Colonic mucosa (tissue), 4 donors: ENCODE measurements at regions not wholly inside any gene's neighbourhood (a gene's known extent, or its start where the extent isn't known, plus 50 kb on each side); places are given as distances from the start of the nearest gene placed in this dataset.

Experiments
- DNase-seq: peaks from one replicate; pipeline ENCODE4 v3.0.0-alpha.2; 2020
- H3K27ac ChIP-seq: fragments of 200-600 bp; one replicate; pipeline ENCODE4 v1.8.0; 2021
- H3K27me3 ChIP-seq: fragments of 200-600 bp; one replicate; pipeline ENCODE4 v1.8.0; 2021
- H3K36me3 ChIP-seq: fragments of 200-600 bp; one replicate; pipeline ENCODE4 v1.8.0; 2021
- H3K4me1 ChIP-seq: fragments of 200-600 bp; one replicate; pipeline ENCODE4 v1.8.0; 2021; ENCODE audit warnings: mild to moderate bottlenecking
- H3K4me3 ChIP-seq: fragments of 200-600 bp; one replicate; pipeline ENCODE4 v1.8.0; 2021
- H3K9ac ChIP-seq, 2 donors: one replicate each; pipeline ENCODE4 v1.7.0; 2013; ENCODE audit warnings: control low read depth in 2 of 2, low read depth in 2 of 2, low read length in 2 of 2
- H3K9me3 ChIP-seq: fragments of 200-600 bp; one replicate; pipeline ENCODE4 v1.8.0; 2021
- CTCF ChIP-seq: fragments of 200-600 bp; IDR thresholded peaks from one replicate; pipeline ENCODE4 v1.8.0; 2022; ENCODE audit warnings: antibody characterized with exemption, mild to moderate bottlenecking
- intact Hi-C: fragments of 100-400 bp; cut with DNase I; formaldehyde crosslinking; loops from one replicate; pipeline ENCODE4 v1.14.1; 2022
- donor health status: healthy.
- donor health status: DM: no; HTN: no; CAD: no.
- donor health status: DM: no; HTN: no; CAD: no.

- Histone ChIP-seq H3K27ac (no peak overlapping the region), H3K4me3 (no peak overlapping the region), H3K9me3 (no peaks in the 10 kb centered on the region), H3K4me1 (no peaks in the 10 kb centered on the region), H3K9ac (no peak overlapping the region), H3K27me3 (no peaks in the 10 kb centered on the region), H3K36me3 (no peaks in the 10 kb centered on the region)
- TF ChIP-seq CTCF = no peak
- no peak for DNase-seq
- intact Hi-C loops = no loop called here
These were observed 67.8 kb upstream of the SORBS2 start for GRCh38 chr4:185879666-185880312.

- no peak for DNase-seq
- H3K4me1 ChIP-seq = no peaks in the 10 kb centered on the region
- intact Hi-C loops = no loop called here
- no peaks in the 10 kb centered on the region for H3K9me3 ChIP-seq
- H3K4me3 ChIP-seq = no peak overlapping the region
- H3K9ac ChIP-seq = no peak overlapping the region
- no peak overlapping the region for H3K27ac ChIP-seq
- no peak for TF ChIP-seq CTCF
- no peaks in the 10 kb centered on the region for H3K36me3 ChIP-seq
- H3K27me3 ChIP-seq = no peaks in the 10 kb centered on the region
These were observed 68.6 kb upstream of the SORBS2 start for GRCh38 chr4:185880571-185880970.

DNA sequence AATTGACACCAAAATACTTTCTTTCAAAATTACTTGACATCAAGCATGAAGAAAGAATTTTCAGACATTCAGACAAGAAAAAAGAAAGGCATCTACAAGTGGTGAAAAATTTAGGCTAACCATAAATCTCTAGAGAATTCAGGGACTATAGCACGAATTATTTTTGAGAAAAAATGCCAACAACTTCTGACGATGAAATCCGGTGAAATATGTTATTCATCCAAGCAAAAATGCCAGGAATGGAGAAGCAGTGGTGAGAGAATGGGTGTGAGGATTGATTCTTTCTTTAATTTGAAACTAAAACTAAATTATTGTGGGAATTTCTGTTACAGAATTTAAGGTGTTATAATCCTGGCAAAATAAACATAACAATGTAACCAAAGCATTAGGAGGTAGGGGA, 69.4 kb upstream of the SORBS2 start:
- no peaks in the 10 kb centered on the region for H3K27me3 ChIP-seq
- H3K4me1 ChIP-seq = no peaks in the 10 kb centered on the region
- TF ChIP-seq CTCF = no peak
- H3K27ac ChIP-seq = no peak overlapping the region
- intact Hi-C loops = no loop called here
- no peaks in the 10 kb centered on the region for H3K9me3 ChIP-seq
- no peak for DNase-seq
- no peak overlapping the region for H3K4me3 ChIP-seq
- H3K36me3 ChIP-seq = no peaks in the 10 kb centered on the region
- H3K9ac ChIP-seq = no peak overlapping the region

DNA sequence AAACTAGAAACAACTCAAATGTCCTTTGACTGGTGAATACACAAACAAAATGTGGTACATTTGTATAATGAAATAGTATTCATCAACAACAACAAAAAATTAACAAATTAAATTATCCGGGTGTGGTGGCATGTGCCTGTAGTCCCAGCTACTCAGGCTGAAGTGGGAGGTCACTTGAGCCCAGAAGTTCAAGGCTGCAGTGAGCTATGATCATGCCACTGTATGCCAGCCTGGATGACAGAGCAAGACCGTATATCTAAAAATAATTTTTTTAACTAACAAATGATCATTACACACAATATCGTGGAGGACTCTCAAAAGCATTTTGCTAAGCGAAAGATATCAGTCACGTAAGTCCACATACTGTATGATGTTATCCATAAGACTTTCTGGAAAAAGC, 71.6 kb upstream of the SORBS2 start:
- H3K27ac ChIP-seq = no peak overlapping the region
- H3K4me3 ChIP-seq = no peak overlapping the region
- intact Hi-C loops = no loop called here
- no peak for DNase-seq
- H3K36me3 ChIP-seq = no peaks in the 10 kb centered on the region
- H3K9ac ChIP-seq = no peak overlapping the region
- TF ChIP-seq CTCF = no peak
- no peaks in the 10 kb centered on the region for H3K9me3 ChIP-seq
- no peaks in the 10 kb centered on the region for H3K4me1 ChIP-seq
- no peaks in the 10 kb centered on the region for H3K27me3 ChIP-seq

- no peak for TF ChIP-seq CTCF
- no peak overlapping the region for H3K9ac ChIP-seq
- no peak overlapping the region for H3K4me3 ChIP-seq
- no peaks in the 10 kb centered on the region for H3K36me3 ChIP-seq
- no peak overlapping the region for H3K27ac ChIP-seq
- DNase-seq = no peak
- H3K9me3 ChIP-seq = no peaks in the 10 kb centered on the region
- no peaks in the 10 kb centered on the region for H3K4me1 ChIP-seq
- H3K27me3 ChIP-seq = no peaks in the 10 kb centered on the region
- intact Hi-C loops = no loop called here
These were observed 73.1 kb upstream of the SORBS2 start for GRCh38 chr4:185885075-185885474.
